ENCODE measurements at regions not wholly inside any gene's neighbourhood (a gene's known extent, or its start where the extent isn't known, plus 50 kb on each side); places are given as distances from the start of the nearest gene placed in this dataset.

- no peak for TF ChIP-seq CTCF (conservative IDR thresholded peaks at IDR 0.05 in 1 of 2, IDR thresholded peaks at IDR 0.05 in 1 of 2; ENCODE audit: extremely low read depth in 1 of 2, insufficient read depth in 1 of 2, low read depth in 1 of 2, low read length in 2 of 2)
- no peak for TF ChIP-seq EZH2 (IDR thresholded peaks at IDR 0.05; ENCODE audit: borderline replicate concordance, low read length)
Observed at GRCh38 chr4:12973522-12973921, 510.6 kb downstream of the RAB28 start.
